Heart left ventricle (tissue), 16 donors: ENCODE measurements at regions not wholly inside any gene's neighbourhood (a gene's known extent, or its start where the extent isn't known, plus 50 kb on each side); places are given as distances from the start of the nearest gene placed in this dataset.

Experiments
- ATAC-seq, 4 donors: fragments of 200-7000 bp; cut with Tn5 transposase; one replicate each; pipeline ENCODE4 v1.9.1; 2020 to 2022; ENCODE audit warnings: moderate library complexity in 4 of 4, mild to moderate bottlenecking in 3 of 4, moderate number of reproducible peaks in 1 of 4
- DNase-seq, 5 donors: peaks; one replicate each; pipeline ENCODE4 v3.0.0-alpha.2; 2020
- H3K27ac ChIP-seq, 12 donors: fragments of 200-600 bp; sonication (generic) in 4 of 12; one replicate each; pipeline versions ENCODE4 v1.5.0 to v1.8.0; 2016 to 2022; ENCODE audit warnings: mild to moderate bottlenecking in 2 of 12
- H3K27me3 ChIP-seq, 9 donors: fragments of 200-600 bp; sonication (generic) in 2 of 9; one replicate each; pipeline versions ENCODE4 v1.5.1 to v1.8.0; 2016 to 2022; ENCODE audit warnings: mild to moderate bottlenecking in 3 of 9
- H3K36me3 ChIP-seq, 9 donors: fragments of 200-600 bp; sonication (generic) in 2 of 9; one replicate each; pipeline versions ENCODE4 v1.5.0 to v1.8.0; 2018 to 2022; ENCODE audit warnings: mild to moderate bottlenecking in 2 of 9
- H3K4me1 ChIP-seq, 12 donors: fragments of 200-600 bp; sonication (generic) in 4 of 12; one replicate each; pipeline versions ENCODE4 v1.5.0 to v1.8.0; 2016 to 2022; ENCODE audit warnings: mild to moderate bottlenecking in 3 of 12
- H3K4me3 ChIP-seq, 12 donors: fragments of 200-600 bp; sonication (generic) in 4 of 12; one replicate each; pipeline versions ENCODE4 v1.5.0 to v1.8.0; 2017 to 2022; ENCODE audit warnings: mild to moderate bottlenecking in 9 of 12, moderate library complexity in 4 of 12
- H3K9me3 ChIP-seq, 12 donors: fragments of 200-600 bp; sonication (generic) in 4 of 12; one replicate each; pipeline versions ENCODE4 v1.5.0 to v1.8.0; 2016 to 2022; ENCODE audit warnings: mild to moderate bottlenecking in 1 of 12
- CTCF ChIP-seq, 12 donors: fragments of 200-600 bp; sonication (generic) in 4 of 12; IDR thresholded peaks; one replicate each; pipeline versions ENCODE4 v1.5.0 to v1.8.0; 2018 to 2022; ENCODE audit warnings: antibody characterized with exemption in 12 of 12, mild to moderate bottlenecking in 5 of 12
- POLR2A ChIP-seq, 2 donors: fragments of 450-650 bp; IDR thresholded peaks; one replicate each; pipeline ENCODE4 v1.6.1; 2017; ENCODE audit warnings: antibody characterized with exemption in 2 of 2, mild to moderate bottlenecking in 2 of 2, moderate library complexity in 2 of 2
- WGBS, 4 donors: extraction: QIAGEN DNeasy Blood & Tissue Kit in 2 of 4; methylation state at CpG; one replicate each; pipeline versions ENCODE4 v1.1.5 to v1.1.7; 2013 to 2018; 5-methylcytosine and 5-hydroxymethylcytosine counted together
- intact Hi-C, 10 donors: fragments of 100-400 bp; cut with DNase I; formaldehyde crosslinking; loops; one replicate each; pipeline versions ENCODE4 v1.11.1 to v1.14.2; 2022
- donor health status: ischemic (EF 13 %, LVEDD 7.1; RV severe dilation, severe dysfunction).
- donor health status: healthy with polysubstance abuse.
- donor health status: DM: no; HTN: yes; CAD: no.
- donor health status: DM: no; HTN: no; CAD: no.
- donor health status: ischemic (EF 25% LVEDD 6.9; RV normal size, moderate dysfunction).
- donor health status: ischemic (EF 25% LVEDD 5.7; RV mildly dilated, moderate dysfunction).
- donor health status: healthy.
- donor health status: DM: yes; HTN: yes; CAD: no.
- donor health status: ischemic (EF 35%, LVEDD 5.7; RV mildly dilated, moderate dysfunction).
- donor health status: nonischemic (EF 11% LVEDD 7.7; RV severe dilation, severe dysfunction).
- donor health status: DM: yes; HTN: yes; CAD: no.
- donor health status: PGD.
- donor health status: ischemic (EF 29% LVEDD 5.4; RV normal size, mild dysfunction).
- donor health status: nonischemic (EF 23%, LVEDD 6.1; RV moderate dilation, normal function).

GRCh38 chr9:82597241-82598203, 465.4 kb downstream of the RASEF start:
- intact Hi-C loops = no loop called here
- no peak for DNase-seq

GRCh38 chr9:82598241-82599039, 464.5 kb downstream of the RASEF start:
- Histone ChIP-seq H3K36me3 (no peaks in the 10 kb centered on the region), H3K27ac (no peak overlapping the region), H3K27me3 (no peaks in the 10 kb centered on the region), H3K4me3 (no peak overlapping the region), H3K4me1 (peaks cover 0 to 27% (median under 1%) of the 10 kb centered on the region in 12 donors), H3K9me3 (no peaks in the 10 kb centered on the region)
- TF ChIP-seq POLR2A (IDR thresholded peaks at IDR 0.05) = no peak
- no peak for TF ChIP-seq CTCF (IDR thresholded peaks at IDR 0.05)
- 55 to 66% (median 61%) methylated on average over 6 of the region's 6 CpGs for WGBS, 4 donors
- ATAC-seq (no peak), DNase-seq (no peak)
- intact Hi-C loops = no loop called here

More at GRCh38 chr9:82597241-82598203, 465.4 kb downstream of the RASEF start:
- no peaks in the 10 kb centered on the region for H3K27me3 ChIP-seq
- ATAC-seq = no peak
- 43 to 62% (median 51%) methylated on average over 12 of the region's 12 CpGs for WGBS, 4 donors
- peaks cover 0 to 30% (median 1%) of the 10 kb centered on the region in 12 donors for H3K4me1 ChIP-seq
- no peaks in the 10 kb centered on the region for H3K36me3 ChIP-seq
- TF ChIP-seq POLR2A (IDR thresholded peaks at IDR 0.05) = no peak
- no peak for TF ChIP-seq CTCF (IDR thresholded peaks at IDR 0.05)
- H3K27ac ChIP-seq = no peak overlapping the region
- H3K9me3 ChIP-seq = no peaks in the 10 kb centered on the region
- no peak overlapping the region for H3K4me3 ChIP-seq

GRCh38 chr9:82599336-82599949, 463.5 kb downstream of the RASEF start:
- Histone ChIP-seq H3K36me3 (no peaks in the 10 kb centered on the region), H3K27me3 (no peaks in the 10 kb centered on the region), H3K4me1 (peaks cover 0 to 22% (median 0%) of the 10 kb centered on the region in 12 donors), H3K9me3 (no peaks in the 10 kb centered on the region), H3K27ac (no peak overlapping the region), H3K4me3 (no peak overlapping the region)
- ATAC-seq = no peak
- intact Hi-C loops = no loop called here
- 74 to 86% (median 78%) methylated on average over 2 of the region's 2 CpGs for WGBS, 4 donors
- no peak for DNase-seq
- TF ChIP-seq CTCF (IDR thresholded peaks at IDR 0.05) (no peak), POLR2A (IDR thresholded peaks at IDR 0.05) (no peak)
